Lower lobe of right lung (tissue), 2 donors: ENCODE measurements at regions not wholly inside any gene's neighbourhood (a gene's known extent, or its start where the extent isn't known, plus 50 kb on each side); places are given as distances from the start of the nearest gene placed in this dataset.

Experiments used
- ATAC-seq, 2 donors: fragments of 200-7000 bp; cut with Tn5 transposase; one replicate each; pipeline ENCODE4 v1.9.1; 2020 to 2022; ENCODE audit warnings: mild to moderate bottlenecking in 2 of 2, moderate library complexity in 2 of 2
- DNase-seq: peaks from one replicate; pipeline ENCODE4 v3.0.0-alpha.2; 2020
- H3K27ac ChIP-seq: fragments of 200-600 bp; one replicate; pipeline ENCODE4 v1.8.0; 2022
- H3K27me3 ChIP-seq: fragments of 200-600 bp; one replicate; pipeline ENCODE4 v1.8.0; 2022; ENCODE audit warnings: low read depth
- H3K36me3 ChIP-seq: fragments of 200-600 bp; one replicate; pipeline ENCODE4 v1.8.0; 2022; ENCODE audit warnings: mild to moderate bottlenecking
- H3K4me1 ChIP-seq: fragments of 200-600 bp; one replicate; pipeline ENCODE4 v1.8.0; 2022
- H3K4me3 ChIP-seq: fragments of 200-600 bp; one replicate; pipeline ENCODE4 v1.8.0; 2022; ENCODE audit warnings: mild to moderate bottlenecking
- H3K9me3 ChIP-seq: fragments of 200-600 bp; one replicate; pipeline ENCODE4 v1.8.0; 2022
- intact Hi-C: fragments of 100-400 bp; cut with DNase I; formaldehyde crosslinking; loops from one replicate; pipeline ENCODE4 v1.11.0; 2022
- TF ChIP-seq, protein P1 (sequence below): fragments of 200-600 bp; IDR thresholded peaks from one replicate; pipeline ENCODE4 v1.8.0; 2022; ENCODE audit warnings: antibody characterized with exemption, mild to moderate bottlenecking
- donor health status: DM: no; HTN: yes; CAD: no; lungs with severe emphysema.

GRCh38 chr10:118474111-118474510, 121.3 kb downstream of the PRLHR start:
- no peak for ATAC-seq
- TF ChIP-seq, protein P1, sequence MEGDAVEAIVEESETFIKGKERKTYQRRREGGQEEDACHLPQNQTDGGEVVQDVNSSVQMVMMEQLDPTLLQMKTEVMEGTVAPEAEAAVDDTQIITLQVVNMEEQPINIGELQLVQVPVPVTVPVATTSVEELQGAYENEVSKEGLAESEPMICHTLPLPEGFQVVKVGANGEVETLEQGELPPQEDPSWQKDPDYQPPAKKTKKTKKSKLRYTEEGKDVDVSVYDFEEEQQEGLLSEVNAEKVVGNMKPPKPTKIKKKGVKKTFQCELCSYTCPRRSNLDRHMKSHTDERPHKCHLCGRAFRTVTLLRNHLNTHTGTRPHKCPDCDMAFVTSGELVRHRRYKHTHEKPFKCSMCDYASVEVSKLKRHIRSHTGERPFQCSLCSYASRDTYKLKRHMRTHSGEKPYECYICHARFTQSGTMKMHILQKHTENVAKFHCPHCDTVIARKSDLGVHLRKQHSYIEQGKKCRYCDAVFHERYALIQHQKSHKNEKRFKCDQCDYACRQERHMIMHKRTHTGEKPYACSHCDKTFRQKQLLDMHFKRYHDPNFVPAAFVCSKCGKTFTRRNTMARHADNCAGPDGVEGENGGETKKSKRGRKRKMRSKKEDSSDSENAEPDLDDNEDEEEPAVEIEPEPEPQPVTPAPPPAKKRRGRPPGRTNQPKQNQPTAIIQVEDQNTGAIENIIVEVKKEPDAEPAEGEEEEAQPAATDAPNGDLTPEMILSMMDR: no peak
- intact Hi-C loops: no loop called here

DNA sequence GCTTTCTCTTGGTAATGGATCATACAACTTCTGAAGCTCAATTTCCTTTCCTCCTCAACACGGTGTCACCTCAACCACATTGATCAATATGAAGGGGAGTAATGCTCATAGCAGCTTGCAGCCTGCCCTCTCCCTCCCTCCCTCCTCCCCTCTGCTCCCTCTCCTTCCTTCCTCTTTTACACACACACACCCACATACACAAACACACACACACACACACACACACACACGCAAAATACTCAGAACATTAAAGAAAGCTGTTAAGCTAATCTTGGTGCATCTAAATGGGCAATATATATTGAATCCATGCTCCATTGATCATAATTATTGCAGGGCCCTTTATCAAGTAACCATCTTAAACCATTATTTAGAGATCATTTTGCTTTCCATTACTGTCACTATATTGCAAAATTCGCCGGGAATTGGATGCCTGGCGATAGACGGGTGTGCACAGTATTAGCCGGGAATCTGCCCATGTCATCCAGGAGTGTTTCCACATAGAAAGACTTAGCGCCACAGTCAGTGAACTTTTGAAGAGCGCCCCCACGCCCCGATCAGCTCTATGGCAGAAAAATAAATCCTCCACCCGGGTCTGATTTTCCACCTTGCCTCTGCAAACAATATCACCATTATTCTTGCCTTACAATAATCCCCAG, 122.0 kb downstream of the PRLHR start:
- ATAC-seq: no peak
- no peak overlapping the region for H3K27ac ChIP-seq

More at GRCh38 chr10:118474111-118474510, 121.3 kb downstream of the PRLHR start:
- Histone ChIP-seq H3K27ac (no peak overlapping the region), H3K36me3 (no peaks in the 10 kb centered on the region), H3K4me3 (no peak overlapping the region), H3K4me1 (no peaks in the 10 kb centered on the region), H3K9me3 (no peaks in the 10 kb centered on the region), H3K27me3 (no peaks in the 10 kb centered on the region)
- no peak for DNase-seq

GRCh38 chr10:118472415-118473304, 122.8 kb downstream of the PRLHR start:
- Histone ChIP-seq H3K9me3 (no peaks in the 10 kb centered on the region), H3K4me3 (no peak overlapping the region), H3K27me3 (peaks cover 3% of the 10 kb centered on the region), H3K36me3 (no peaks in the 10 kb centered on the region), H3K27ac (no peak overlapping the region), H3K4me1 (no peaks in the 10 kb centered on the region)
- TF ChIP-seq, protein P1: no peak
- ATAC-seq: no peak
- no peak for DNase-seq
- intact Hi-C loops: no loop called here

More for the DNA sequence above, 122.0 kb downstream of the PRLHR start:
- TF ChIP-seq, protein P1: no peak
- Histone ChIP-seq H3K4me1 (no peaks in the 10 kb centered on the region), H3K4me3 (no peak overlapping the region), H3K36me3 (no peaks in the 10 kb centered on the region), H3K27me3 (no peaks in the 10 kb centered on the region), H3K9me3 (no peaks in the 10 kb centered on the region)
- DNase-seq: no peak
- intact Hi-C loops: no loop called here

DNA sequence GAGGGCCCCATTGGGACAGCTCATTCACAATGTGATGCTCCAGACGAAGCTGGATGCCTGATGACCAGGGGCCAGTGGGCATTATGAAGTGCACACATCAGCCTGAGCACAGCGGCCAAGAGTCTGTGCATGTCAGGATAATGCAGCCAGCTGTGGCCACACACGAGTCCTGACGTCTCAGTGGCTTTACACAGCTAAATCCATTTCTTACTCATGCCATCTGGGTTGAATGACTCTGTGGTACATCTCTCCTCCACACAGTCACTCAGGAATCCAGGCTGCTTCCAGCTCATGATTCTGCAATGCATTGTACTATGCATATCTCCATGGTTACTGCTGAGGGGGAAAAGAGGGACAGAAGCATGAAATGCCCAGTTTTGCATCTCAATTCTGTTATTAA, 123.6 kb downstream of the PRLHR start:
- H3K4me1 ChIP-seq: no peaks in the 10 kb centered on the region
- no peak for DNase-seq
- no peak for ATAC-seq
- peaks cover 6% of the 10 kb centered on the region for H3K27me3 ChIP-seq
- H3K4me3 ChIP-seq: no peak overlapping the region
- no peaks in the 10 kb centered on the region for H3K9me3 ChIP-seq
- intact Hi-C loops: no loop called here
- TF ChIP-seq, protein P1: no peak
- H3K27ac ChIP-seq: no peak overlapping the region
- H3K36me3 ChIP-seq: no peaks in the 10 kb centered on the region

DNA sequence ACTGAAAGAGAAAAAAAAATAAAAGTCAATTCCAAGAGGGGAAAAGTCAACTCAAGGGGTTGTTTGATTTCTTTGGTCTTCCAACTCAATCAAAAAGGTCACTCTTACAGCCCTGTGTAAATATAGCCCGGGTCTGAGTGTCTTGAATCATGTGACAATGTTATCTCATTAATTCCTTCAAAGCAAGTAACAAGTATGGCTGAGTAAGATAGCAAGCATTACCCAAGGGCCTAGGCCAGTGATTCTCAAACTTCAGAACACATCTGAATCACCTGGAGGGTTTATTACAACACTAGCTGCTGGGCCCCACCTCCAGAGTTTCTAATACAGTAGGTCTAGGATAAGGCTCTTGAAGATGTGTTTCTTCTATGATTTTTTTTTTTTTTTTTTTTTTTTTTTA, 125.0 kb downstream of the PRLHR start:
- TF ChIP-seq, protein P1: no peak
- H3K27me3 ChIP-seq: peaks cover 6% of the 10 kb centered on the region
- intact Hi-C loops: no loop called here

More for the DNA sequence above, 125.0 kb downstream of the PRLHR start:
- H3K9me3 ChIP-seq: no peaks in the 10 kb centered on the region
- no peak for DNase-seq
- no peak overlapping the region for H3K4me3 ChIP-seq
- no peak for ATAC-seq
- H3K27ac ChIP-seq: no peak overlapping the region
- no peaks in the 10 kb centered on the region for H3K36me3 ChIP-seq
- no peaks in the 10 kb centered on the region for H3K4me1 ChIP-seq
